ENCODE measurements at regions not wholly inside any gene's neighbourhood (a gene's known extent, or its start where the extent isn't known, plus 50 kb on each side); places are given as distances from the start of the nearest gene placed in this dataset.

- H2AFZ ChIP-seq (ENCODE audit: low read depth, low read length, severe bottlenecking) = no peak overlapping the region
- no peak overlapping the region for H3K9ac ChIP-seq (ENCODE audit: low read length)
- no peak overlapping the region for H3K4me2 ChIP-seq (ENCODE audit: low read depth, low read length, poor library complexity, severe bottlenecking)
- no peaks in the 10 kb centered on the region for H3F3A ChIP-seq (ENCODE audit: insufficient read depth)
- no peaks in the 10 kb centered on the region for H3K27me3 ChIP-seq (ENCODE audit: low read length)
- H3K27ac ChIP-seq (ENCODE audit: low read depth, low read length) = no peak overlapping the region
- H3K9me3 ChIP-seq (ENCODE audit: insufficient read depth, low read length) = no peaks in the 10 kb centered on the region
- no peaks in the 10 kb centered on the region for H3K79me2 ChIP-seq (ENCODE audit: insufficient read depth, low read length)
- no peak for TF ChIP-seq CTCF (IDR thresholded peaks at IDR 0.05; ENCODE audit: insufficient read depth, low read length, poor library complexity, severe bottlenecking)
- no peak overlapping the region for H3K4me3 ChIP-seq (ENCODE audit: insufficient read depth, low read length, poor library complexity, severe bottlenecking)
- no peaks in the 10 kb centered on the region for H4K20me1 ChIP-seq (ENCODE audit: low read depth, low read length)
- no peaks in the 10 kb centered on the region for H3K9me2 ChIP-seq (replicated peaks; ENCODE audit: insufficient read depth, low read length)
- H3K36me3 ChIP-seq (ENCODE audit: low read length) = no peaks in the 10 kb centered on the region
These were observed 186.9 kb upstream of the TUT7 start for GRCh38 chr9:86541014-86541570.

GRCh38 chr9:86535406-86535915 lies 181.3 kb upstream of the TUT7 start:
- H3K79me2 ChIP-seq (ENCODE audit: insufficient read depth, low read length) = no peaks in the 10 kb centered on the region
- H4K20me1 ChIP-seq (ENCODE audit: low read depth, low read length) = no peaks in the 10 kb centered on the region
- H2AFZ ChIP-seq (ENCODE audit: low read depth, low read length, severe bottlenecking) = no peak overlapping the region
- no peak for TF ChIP-seq CTCF (IDR thresholded peaks at IDR 0.05; ENCODE audit: insufficient read depth, low read length, poor library complexity, severe bottlenecking)
- TF ChIP-seq EZH2phosphoT487 (conservative IDR thresholded peaks at IDR 0.05; ENCODE audit: low read length) = no peak
- H3K27me3 ChIP-seq (ENCODE audit: low read length) = no peaks in the 10 kb centered on the region
- H3K4me2 ChIP-seq (ENCODE audit: low read depth, low read length, poor library complexity, severe bottlenecking) = no peak overlapping the region
- H3F3A ChIP-seq (ENCODE audit: insufficient read depth) = no peaks in the 10 kb centered on the region
- H3K36me3 ChIP-seq (ENCODE audit: low read length) = no peaks in the 10 kb centered on the region
- no peak overlapping the region for H3K27ac ChIP-seq (ENCODE audit: low read depth, low read length)
- H3K9me3 ChIP-seq (ENCODE audit: insufficient read depth, low read length) = no peaks in the 10 kb centered on the region
- H3K9me2 ChIP-seq (replicated peaks; ENCODE audit: insufficient read depth, low read length) = no peaks in the 10 kb centered on the region
- no peak overlapping the region for H3K4me3 ChIP-seq (ENCODE audit: insufficient read depth, low read length, poor library complexity, severe bottlenecking)
- H3K9ac ChIP-seq (ENCODE audit: low read length) = no peak overlapping the region

GRCh38 chr9:86534572-86535258 lies 180.5 kb upstream of the TUT7 start:
- Histone ChIP-seq H3K27ac (ENCODE audit: low read depth, low read length) (no peak overlapping the region), H3F3A (ENCODE audit: insufficient read depth) (no peaks in the 10 kb centered on the region), H4K20me1 (ENCODE audit: low read depth, low read length) (no peaks in the 10 kb centered on the region), H3K27me3 (ENCODE audit: low read length) (no peaks in the 10 kb centered on the region), H2AFZ (ENCODE audit: low read depth, low read length, severe bottlenecking) (no peak overlapping the region), H3K79me2 (ENCODE audit: insufficient read depth, low read length) (no peaks in the 10 kb centered on the region), H3K9ac (ENCODE audit: low read length) (no peak overlapping the region), H3K9me3 (ENCODE audit: insufficient read depth, low read length) (no peaks in the 10 kb centered on the region), H3K36me3 (ENCODE audit: low read length) (no peaks in the 10 kb centered on the region), H3K9me2 (replicated peaks; ENCODE audit: insufficient read depth, low read length) (no peaks in the 10 kb centered on the region), H3K4me2 (ENCODE audit: low read depth, low read length, poor library complexity, severe bottlenecking) (no peak overlapping the region), H3K4me3 (ENCODE audit: insufficient read depth, low read length, poor library complexity, severe bottlenecking) (no peak overlapping the region)
- TF ChIP-seq CTCF (IDR thresholded peaks at IDR 0.05; ENCODE audit: insufficient read depth, low read length, poor library complexity, severe bottlenecking) (no peak), EZH2phosphoT487 (conservative IDR thresholded peaks at IDR 0.05; ENCODE audit: low read length) (no peak)
